Activated CD4-positive, alpha-beta T cell treated with anti-CD3 and anti-CD28 coated beads, Interleukin-2, amount 10 ng/mL, durations not matched to agents 24 days and 14 days (primary cell): ENCODE measurements at regions not wholly inside any gene's neighbourhood (a gene's known extent, or its start where the extent isn't known, plus 50 kb on each side); places are given as distances from the start of the nearest gene placed in this dataset.
"Not testable (repeated sequence)": the region's sequence is repeated elsewhere in the genome, so short reads cannot be mapped to it uniquely, and the experiment has no call there.

Experiments
- DNase-seq: peaks from one replicate; pipeline ENCODE4 v3.0.0; 2022
- H3K27ac Mint-ChIP-seq: one replicate; pipeline ENCODE4 v1.8.0; 2022; ENCODE audit warnings: mild to moderate bottlenecking, mixed read lengths
- H3K27me3 Mint-ChIP-seq: one replicate; pipeline ENCODE4 v1.8.0; 2022; ENCODE audit warnings: mixed read lengths
- H3K36me3 Mint-ChIP-seq: one replicate; pipeline ENCODE4 v1.8.0; 2022; ENCODE audit warnings: low read depth, mild to moderate bottlenecking, mixed read lengths
- H3K4me1 Mint-ChIP-seq: one replicate; pipeline ENCODE4 v1.8.0; 2021; ENCODE audit warnings: mixed read lengths
- H3K4me3 Mint-ChIP-seq: one replicate; pipeline ENCODE4 v1.8.0; 2022; ENCODE audit warnings: mild to moderate bottlenecking, moderate library complexity, mixed read lengths
- H3K9me3 Mint-ChIP-seq: one replicate; pipeline ENCODE4 v1.8.0; 2021; ENCODE audit warnings: mixed read lengths
- intact Hi-C: fragments of 100-400 bp; cut with micrococcal nuclease; formaldehyde crosslinking; loops from one replicate; pipeline ENCODE4 v1.15.1; 2023

GRCh38 chr15:91652610-91653207 is 200.8 kb upstream of the SLCO3A1 start:
- Mint-ChIP-seq H3K4me1 (no peaks in the 10 kb centered on the region), H3K36me3 (no peaks in the 10 kb centered on the region), H3K4me3 (no peak overlapping the region), H3K27ac (no peak overlapping the region), H3K27me3 (peaks cover 28% of the 10 kb centered on the region), H3K9me3 (no peaks in the 10 kb centered on the region)
- intact Hi-C loops: no loop called here
- no peak for DNase-seq

GRCh38 chr15:91655563-91656290 is 197.8 kb upstream of the SLCO3A1 start:
- H3K4me3 Mint-ChIP-seq, H3K27ac Mint-ChIP-seq, H3K36me3 Mint-ChIP-seq, H3K9me3 Mint-ChIP-seq, intact Hi-C loops, DNase-seq, H3K4me1 Mint-ChIP-seq: not testable (repeated sequence)
- peaks cover 42% of the 10 kb centered on the region for H3K27me3 Mint-ChIP-seq

GRCh38 chr15:91660174-91660649 is 193.3 kb upstream of the SLCO3A1 start:
- Mint-ChIP-seq H3K4me1 (peaks cover 3% of the 10 kb centered on the region), H3K27me3 (peaks cover 39% of the 10 kb centered on the region), H3K4me3 (no peak overlapping the region), H3K9me3 (no peaks in the 10 kb centered on the region), H3K36me3 (no peaks in the 10 kb centered on the region), H3K27ac (no peak overlapping the region)
- intact Hi-C loops: no loop called here
- no peak for DNase-seq

- no peak for DNase-seq
- H3K27me3 Mint-ChIP-seq: peaks cover 17% of the 10 kb centered on the region
- no peaks in the 10 kb centered on the region for H3K9me3 Mint-ChIP-seq
- no peak overlapping the region for H3K4me3 Mint-ChIP-seq
- H3K36me3 Mint-ChIP-seq: no peaks in the 10 kb centered on the region
- H3K27ac Mint-ChIP-seq: no peak overlapping the region
- H3K4me1 Mint-ChIP-seq: peaks cover 3% of the 10 kb centered on the region
- intact Hi-C loops: no loop called here
These were observed 189.2 kb upstream of the SLCO3A1 start for GRCh38 chr15:91664224-91664836.

GRCh38 chr15:91665212-91665611 is 188.3 kb upstream of the SLCO3A1 start:
- no peak for DNase-seq
- intact Hi-C loops: no loop called here
- Mint-ChIP-seq H3K36me3 (no peaks in the 10 kb centered on the region), H3K4me3 (no peak overlapping the region), H3K4me1 (peaks cover 2% of the 10 kb centered on the region), H3K27me3 (peaks cover 13% of the 10 kb centered on the region), H3K27ac (no peak overlapping the region), H3K9me3 (no peaks in the 10 kb centered on the region)

- H3K27me3 Mint-ChIP-seq: peaks cover 3% of the 10 kb centered on the region
- H3K4me1 Mint-ChIP-seq: no peaks in the 10 kb centered on the region
- no peaks in the 10 kb centered on the region for H3K36me3 Mint-ChIP-seq
- H3K27ac Mint-ChIP-seq: no peak overlapping the region
- no peak overlapping the region for H3K4me3 Mint-ChIP-seq
- H3K9me3 Mint-ChIP-seq: no peaks in the 10 kb centered on the region
- no peak for DNase-seq
- intact Hi-C loops: no loop called here
These were observed 185.1 kb upstream of the SLCO3A1 start for GRCh38 chr15:91668370-91668769.

GRCh38 chr15:91670108-91670507 is 183.4 kb upstream of the SLCO3A1 start:
- H3K9me3 Mint-ChIP-seq: peaks cover 7% of the 10 kb centered on the region
- intact Hi-C loops: no loop called here
- no peaks in the 10 kb centered on the region for H3K36me3 Mint-ChIP-seq
- no peak overlapping the region for H3K4me3 Mint-ChIP-seq
- peaks cover 5% of the 10 kb centered on the region for H3K27me3 Mint-ChIP-seq
- no peak overlapping the region for H3K27ac Mint-ChIP-seq
- H3K4me1 Mint-ChIP-seq: no peaks in the 10 kb centered on the region
- no peak for DNase-seq

- Mint-ChIP-seq H3K36me3 (no peaks in the 10 kb centered on the region), H3K4me3 (no peak overlapping the region), H3K4me1 (no peaks in the 10 kb centered on the region), H3K27ac (no peak overlapping the region), H3K9me3 (peaks cover 7% of the 10 kb centered on the region), H3K27me3 (peaks cover 13% of the 10 kb centered on the region)
- intact Hi-C loops: no loop called here
- DNase-seq: no peak
These were observed 175.5 kb upstream of the SLCO3A1 start for GRCh38 chr15:91678003-91678402.

- no peaks in the 10 kb centered on the region for H3K4me1 Mint-ChIP-seq
- intact Hi-C loops: no loop called here
- H3K4me3 Mint-ChIP-seq: no peak overlapping the region
- no peak for DNase-seq
- H3K27me3 Mint-ChIP-seq: peaks cover 19% of the 10 kb centered on the region
- H3K27ac Mint-ChIP-seq: no peak overlapping the region
- H3K36me3 Mint-ChIP-seq: no peaks in the 10 kb centered on the region
- peaks cover 6% of the 10 kb centered on the region for H3K9me3 Mint-ChIP-seq
These were observed 174.1 kb upstream of the SLCO3A1 start for GRCh38 chr15:91679447-91679846.

GRCh38 chr15:91685436-91685835 is 168.1 kb upstream of the SLCO3A1 start:
- intact Hi-C loops: no loop called here
- Mint-ChIP-seq H3K27me3 (peaks cover 32% of the 10 kb centered on the region), H3K9me3 (no peaks in the 10 kb centered on the region), H3K27ac (no peak overlapping the region), H3K4me1 (no peaks in the 10 kb centered on the region), H3K4me3 (no peak overlapping the region), H3K36me3 (no peaks in the 10 kb centered on the region)
- DNase-seq: no peak

- no peak for DNase-seq
- Mint-ChIP-seq H3K27ac (no peak overlapping the region), H3K36me3 (no peaks in the 10 kb centered on the region), H3K4me3 (no peak overlapping the region), H3K9me3 (no peaks in the 10 kb centered on the region), H3K27me3 (peaks cover 18% of the 10 kb centered on the region), H3K4me1 (no peaks in the 10 kb centered on the region)
- intact Hi-C loops: no loop called here
These were observed 164.7 kb upstream of the SLCO3A1 start for GRCh38 chr15:91688811-91689210.

GRCh38 chr15:91689377-91689776 is 164.1 kb upstream of the SLCO3A1 start:
- no peak overlapping the region for H3K27ac Mint-ChIP-seq
- no peaks in the 10 kb centered on the region for H3K9me3 Mint-ChIP-seq
- H3K27me3 Mint-ChIP-seq: peaks cover 15% of the 10 kb centered on the region
- DNase-seq: no peak
- no peaks in the 10 kb centered on the region for H3K4me1 Mint-ChIP-seq
- no peak overlapping the region for H3K4me3 Mint-ChIP-seq
- no peaks in the 10 kb centered on the region for H3K36me3 Mint-ChIP-seq
- intact Hi-C loops: no loop called here

- Mint-ChIP-seq H3K27ac (no peak overlapping the region), H3K4me3 (no peak overlapping the region), H3K9me3 (no peaks in the 10 kb centered on the region), H3K4me1 (no peaks in the 10 kb centered on the region), H3K36me3 (no peaks in the 10 kb centered on the region), H3K27me3 (peaks cover 8% of the 10 kb centered on the region)
- DNase-seq: no peak
- intact Hi-C loops: no loop called here
These were observed 160.9 kb upstream of the SLCO3A1 start for GRCh38 chr15:91692596-91692995.

- Mint-ChIP-seq H3K36me3 (no peaks in the 10 kb centered on the region), H3K27ac (no peak overlapping the region), H3K4me1 (no peaks in the 10 kb centered on the region), H3K9me3 (no peaks in the 10 kb centered on the region), H3K4me3 (no peak overlapping the region), H3K27me3 (peaks cover 8% of the 10 kb centered on the region)
- intact Hi-C loops: no loop called here
- DNase-seq: no peak
These were observed 159.2 kb upstream of the SLCO3A1 start for GRCh38 chr15:91694131-91694830.
